ENCODE measurements at regions not wholly inside any gene's neighbourhood (a gene's known extent, or its start where the extent isn't known, plus 50 kb on each side); places are given as distances from the start of the nearest gene placed in this dataset.

DNA sequence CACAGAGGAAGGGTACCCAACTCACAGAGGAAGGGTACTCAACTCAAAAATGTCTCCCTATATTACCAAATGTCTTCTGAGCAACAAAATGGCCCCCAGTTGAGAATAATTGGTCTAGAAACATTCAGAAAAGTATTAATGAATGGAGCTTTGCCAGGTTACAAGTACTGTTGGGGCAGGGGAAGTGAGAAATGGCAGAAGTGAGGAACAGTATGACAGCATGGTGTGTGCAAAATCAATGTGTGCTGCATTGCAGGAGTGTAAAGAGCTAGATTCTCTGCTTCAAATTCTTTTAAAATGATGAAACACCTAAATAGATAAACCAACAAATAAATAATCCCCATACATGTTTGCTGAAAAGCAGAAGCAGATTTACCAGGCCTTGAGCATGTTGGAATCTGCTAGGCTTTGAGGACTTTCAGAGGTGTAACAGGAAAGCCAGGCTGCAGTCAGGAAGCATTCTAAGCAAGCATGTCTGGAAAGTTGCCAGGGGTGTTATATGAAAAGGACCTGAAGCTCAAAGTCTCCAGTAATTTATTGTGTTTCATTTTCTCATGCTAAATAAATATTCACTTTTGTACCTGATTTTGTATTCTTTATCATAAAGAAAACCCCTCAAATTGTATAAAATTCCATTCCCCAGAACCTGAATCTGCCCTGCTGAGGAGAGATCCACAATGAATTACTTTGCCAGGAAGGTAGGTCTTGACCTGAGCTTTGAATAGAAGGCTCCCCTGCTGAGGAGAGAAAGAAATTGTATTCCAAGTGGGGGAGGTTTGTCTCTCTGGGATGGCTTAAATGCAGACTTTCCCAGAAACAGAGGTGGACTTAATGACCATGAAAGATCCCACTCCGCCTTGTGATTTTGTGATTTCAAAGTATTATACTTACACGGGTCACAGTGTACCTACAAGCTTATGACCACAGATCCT, 265.0 kb upstream of the MARCKS start:
- DNase-seq = peak; percentile 60

DNA sequence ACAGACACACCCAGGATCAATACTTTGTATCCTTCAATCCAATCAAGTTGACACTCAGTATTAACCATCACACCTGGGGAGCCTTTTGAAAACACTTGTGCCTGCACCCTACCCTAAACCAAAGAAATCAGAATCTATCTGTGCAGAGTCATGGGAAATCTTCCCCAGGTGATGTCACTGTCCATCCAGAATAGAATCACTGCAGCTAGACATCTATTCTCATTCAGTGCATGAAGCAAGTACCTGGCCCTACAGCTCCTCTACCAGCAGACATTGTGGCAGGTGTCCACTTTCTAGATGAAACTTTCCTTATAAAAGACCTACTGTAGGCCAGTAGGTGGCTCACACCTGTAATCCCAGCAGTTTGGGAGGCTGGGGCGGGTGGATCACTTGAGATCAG, 262.4 kb upstream of the MARCKS start:
- DNase-seq = no peak

DNA sequence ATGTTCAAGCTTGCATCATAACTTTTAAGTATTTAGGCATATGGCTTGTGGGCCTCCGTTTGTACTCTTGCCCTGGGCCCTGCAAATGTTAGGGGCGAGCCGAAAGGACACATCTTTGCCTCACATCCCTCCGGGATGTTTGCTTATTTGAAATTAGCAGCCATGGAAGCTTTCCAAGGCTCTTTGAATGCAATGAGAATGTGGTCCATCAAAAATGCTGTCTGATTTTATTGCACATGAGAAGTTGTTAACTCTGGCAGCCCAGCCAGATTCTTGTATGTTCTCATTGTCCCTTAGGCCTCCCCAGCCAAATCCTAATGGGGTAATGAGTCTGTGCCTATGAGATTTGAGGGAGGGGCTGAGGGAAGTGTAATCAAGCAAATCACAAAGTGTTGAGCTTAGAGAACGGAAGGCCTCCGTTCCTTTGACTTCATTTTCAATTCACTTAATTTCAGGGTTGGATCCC, 261.2 kb upstream of the MARCKS start:
- DNase-seq = peak; percentile 98

DNA sequence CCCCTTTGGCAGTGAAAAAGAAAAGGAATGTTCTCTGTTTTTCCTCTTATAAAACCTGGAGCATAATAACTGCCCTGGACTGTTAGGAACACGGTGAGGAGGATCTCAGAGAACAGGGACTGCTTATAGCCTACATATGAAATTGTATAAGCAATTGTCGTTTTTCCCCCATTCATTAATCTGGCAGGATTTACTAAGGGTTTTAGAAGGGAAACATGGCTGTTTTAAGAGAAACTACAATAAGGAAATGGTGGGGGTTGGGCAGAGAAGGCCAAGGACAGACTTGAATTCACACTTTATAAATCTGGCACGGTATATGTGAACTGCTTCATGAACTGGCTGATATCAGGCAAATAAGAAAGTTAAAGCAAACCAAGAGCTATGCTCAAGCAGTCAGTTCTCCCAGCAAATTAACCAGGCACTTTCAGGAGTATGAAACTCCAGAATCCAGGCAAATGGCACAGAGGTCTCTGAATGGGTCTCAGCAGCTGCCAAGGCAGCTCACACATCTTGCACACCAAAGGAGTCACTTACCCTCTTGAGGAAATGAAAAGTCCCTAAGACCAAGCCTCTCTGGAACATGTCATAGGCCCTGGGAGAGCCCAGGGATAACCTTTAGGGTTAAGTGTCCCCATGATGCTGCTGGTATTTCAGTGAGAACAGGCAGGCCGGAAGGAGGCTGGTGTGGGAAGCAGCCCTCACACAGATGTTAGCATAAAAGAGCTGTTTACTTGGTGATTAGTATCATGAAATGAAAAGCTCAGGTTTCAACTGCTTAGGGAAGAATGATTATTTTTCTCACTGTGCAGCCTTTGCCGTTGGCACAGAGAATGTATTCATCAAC, 260.5 kb upstream of the MARCKS start:
- DNase-seq = peak; percentile 52

DNA sequence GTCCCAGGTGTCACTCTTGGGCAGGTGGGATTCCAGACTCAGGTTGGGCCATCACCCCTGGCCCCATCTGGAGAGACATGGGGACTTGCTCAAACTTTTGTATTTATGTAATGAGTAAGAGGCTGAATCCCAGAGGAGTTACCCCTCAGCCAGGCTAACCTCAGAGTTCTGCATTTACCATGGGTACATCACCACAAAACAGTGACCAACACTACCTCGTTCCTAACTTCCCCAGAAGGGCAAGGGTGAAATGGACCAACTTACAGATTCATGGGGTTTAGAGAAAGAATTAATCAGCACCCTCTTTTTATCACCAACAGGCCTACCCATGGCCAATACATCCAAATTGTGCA, 259.9 kb upstream of the MARCKS start:
- DNase-seq = peak; percentile 39

DNA sequence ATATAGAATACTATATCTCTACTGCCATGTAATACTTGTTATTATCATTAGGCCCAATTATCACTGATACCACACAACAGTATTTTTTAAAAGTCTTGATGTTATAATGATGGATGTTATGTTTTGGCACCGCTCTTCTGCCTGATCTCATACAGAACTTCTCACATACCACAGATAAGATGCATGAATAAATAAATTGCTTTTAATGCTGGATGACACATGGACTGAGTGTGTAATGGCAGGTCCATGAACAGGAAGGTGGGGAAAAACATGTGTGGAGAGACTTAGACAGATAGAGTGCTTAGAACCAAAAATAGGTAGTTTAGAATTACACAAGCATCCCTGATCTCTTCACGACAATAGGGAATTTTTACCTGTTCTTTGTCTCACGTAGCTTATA, 258.4 kb upstream of the MARCKS start:
- no peak for DNase-seq

DNA sequence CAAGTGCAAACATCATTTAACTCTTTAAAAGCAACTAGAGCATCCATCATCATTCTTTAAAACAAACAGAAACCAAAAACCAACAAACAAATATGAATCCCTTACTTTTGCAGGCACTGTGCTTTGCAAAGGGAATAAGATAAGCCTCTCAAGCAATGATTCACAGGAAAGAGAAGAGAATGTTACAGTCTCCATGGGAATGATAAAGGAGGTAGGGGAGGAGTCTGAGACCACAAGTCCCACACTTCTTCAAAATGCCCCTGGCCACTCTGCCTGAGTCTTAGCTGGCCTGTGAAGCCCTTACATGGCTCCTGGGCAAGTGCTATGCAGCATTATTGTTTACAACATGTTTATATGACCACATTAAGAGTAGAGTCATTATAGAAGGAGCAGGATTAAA, 257.7 kb upstream of the MARCKS start:
- DNase-seq = peak; percentile 28

DNA sequence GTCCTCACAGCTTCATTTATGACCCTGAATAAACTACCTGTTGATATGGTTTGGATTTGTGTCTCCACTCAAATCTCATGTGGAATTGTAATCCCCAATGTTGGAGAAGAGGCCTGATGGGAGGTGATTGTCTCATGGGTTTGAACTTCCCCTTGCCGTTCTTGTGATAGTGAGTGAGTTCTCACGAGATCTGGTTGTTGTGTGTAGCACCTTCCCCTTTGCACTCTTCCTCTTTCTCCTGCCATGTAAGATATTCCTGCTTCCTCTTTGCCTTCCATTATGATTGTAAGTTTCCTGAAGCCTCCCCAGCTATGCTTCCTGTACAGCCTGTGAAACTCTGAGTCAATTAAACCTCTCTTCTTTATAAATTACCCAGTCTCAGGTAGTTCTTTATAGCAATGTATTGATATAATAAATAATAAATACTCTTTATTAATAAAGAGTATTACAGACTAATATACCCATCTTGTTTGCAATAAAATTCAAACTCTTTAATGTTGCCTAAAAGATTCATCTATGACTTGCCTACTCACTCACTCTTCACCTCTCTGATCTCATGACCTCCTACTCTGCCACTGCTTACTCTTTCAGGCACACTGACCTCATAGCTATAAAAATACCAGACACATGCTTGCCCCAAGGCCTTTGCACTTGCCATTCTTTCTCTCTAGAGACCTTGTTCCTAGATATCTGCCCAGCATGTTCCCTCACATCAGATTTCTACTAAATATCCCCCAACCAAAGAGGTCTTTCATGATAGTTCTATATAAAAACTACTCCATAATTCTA, 256.4 kb upstream of the MARCKS start:
- DNase-seq = no peak

DNA sequence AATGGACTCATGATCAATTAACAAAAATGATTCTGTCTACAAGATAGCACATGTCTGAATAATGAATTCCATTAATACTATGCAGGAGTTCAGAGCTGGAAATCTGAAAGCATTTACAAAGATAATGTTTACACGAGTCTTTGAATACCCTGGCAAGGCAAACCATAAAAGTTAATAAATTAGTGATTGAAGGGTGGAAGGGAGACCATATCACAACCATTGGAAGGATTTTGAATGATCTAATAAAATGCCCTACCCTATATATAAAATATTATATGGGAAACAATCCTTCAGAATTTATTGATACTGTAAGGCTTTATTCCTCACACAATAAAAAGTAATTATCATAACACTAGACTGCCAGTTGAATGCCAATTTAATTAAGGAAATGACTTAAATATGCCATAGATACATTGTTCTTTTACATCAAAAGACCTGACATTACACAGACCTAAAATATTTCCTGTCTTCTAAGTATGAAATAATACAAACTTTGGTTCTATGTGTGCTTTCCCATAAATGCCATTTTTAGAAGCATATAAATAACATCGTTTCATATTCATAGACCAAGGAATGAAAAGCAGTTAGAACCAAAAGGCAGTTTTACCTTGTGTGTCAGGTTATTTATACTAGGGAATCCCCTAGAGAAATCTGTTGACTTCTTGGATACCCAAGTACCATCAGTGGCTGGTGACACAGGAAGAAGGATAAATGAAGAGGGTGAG, 249.2 kb upstream of the MARCKS start:
- DNase-seq = no peak

DNA sequence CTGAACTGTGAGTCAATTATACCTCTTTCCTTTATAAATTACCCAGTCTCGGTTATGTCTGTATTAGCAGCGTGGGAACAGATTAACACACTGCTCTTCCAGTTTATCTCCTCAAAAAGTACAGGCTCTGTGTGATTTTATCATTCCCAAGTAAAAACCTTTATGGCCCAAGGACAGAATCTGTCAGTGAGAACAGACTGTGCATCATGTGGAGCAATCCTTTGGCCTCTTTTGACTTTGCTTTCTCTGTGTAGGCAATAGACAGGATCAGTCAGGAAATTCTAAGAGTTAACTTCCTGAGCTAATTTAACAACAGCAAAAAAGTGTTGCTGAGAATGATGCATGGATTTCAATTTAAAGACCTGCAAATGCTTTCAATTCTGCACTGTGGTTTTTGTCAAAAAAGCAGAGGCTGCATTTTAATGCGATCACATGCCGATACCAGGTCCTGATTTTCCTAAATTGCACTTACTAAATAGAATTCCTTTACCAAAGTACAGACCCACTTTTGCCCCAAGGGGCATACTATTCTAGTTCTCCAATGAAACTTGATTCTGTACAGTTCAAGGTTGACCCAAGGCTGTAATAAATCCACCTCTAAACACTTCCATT, 246.7 kb upstream of the MARCKS start:
- DNase-seq = no peak

DNA sequence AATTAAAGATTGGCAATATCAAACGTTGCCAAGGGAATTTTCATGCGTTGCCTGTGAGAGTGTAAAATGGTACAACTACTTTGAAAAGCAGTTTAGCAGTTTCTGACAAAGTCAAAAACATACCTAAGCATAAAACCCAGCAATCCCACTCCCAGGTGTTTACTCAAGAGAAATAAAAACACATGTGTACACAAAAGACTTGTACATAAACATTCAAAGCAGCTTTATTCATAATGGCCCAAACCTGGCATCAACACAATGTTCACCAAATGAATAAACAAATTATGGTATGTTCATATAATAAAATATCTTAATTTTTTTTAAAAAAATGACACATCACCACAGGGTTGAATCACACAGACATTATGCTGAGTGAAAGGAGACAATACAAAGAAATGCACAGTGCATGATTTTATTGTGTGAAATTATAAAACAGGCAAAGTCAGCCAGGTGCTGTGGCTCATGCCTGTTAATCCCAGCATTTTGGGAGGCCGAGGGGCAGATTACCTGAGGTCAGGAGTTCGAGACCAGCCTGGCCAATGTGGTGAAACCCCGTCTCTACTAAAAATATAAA, 240.4 kb upstream of the MARCKS start:
- no peak for DNase-seq

DNA sequence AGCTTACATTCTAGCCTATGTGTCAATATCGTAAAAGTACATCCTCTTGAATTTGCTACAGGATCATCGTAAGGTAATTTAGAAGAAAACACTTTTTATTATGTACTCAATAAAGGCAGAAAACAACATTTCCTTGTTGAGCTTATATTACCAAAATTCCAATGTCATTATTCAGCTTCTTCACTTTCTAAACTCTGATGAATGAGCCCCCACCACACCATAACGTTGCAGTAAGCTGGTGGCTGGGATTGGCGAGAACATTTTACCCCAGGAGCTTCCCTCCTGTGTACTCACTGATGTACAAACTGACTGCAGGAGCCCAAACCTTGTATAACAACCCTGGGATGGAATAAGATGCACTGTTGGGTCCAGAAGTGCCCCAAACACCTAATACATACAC, 238.1 kb upstream of the MARCKS start:
- DNase-seq = no peak

DNA sequence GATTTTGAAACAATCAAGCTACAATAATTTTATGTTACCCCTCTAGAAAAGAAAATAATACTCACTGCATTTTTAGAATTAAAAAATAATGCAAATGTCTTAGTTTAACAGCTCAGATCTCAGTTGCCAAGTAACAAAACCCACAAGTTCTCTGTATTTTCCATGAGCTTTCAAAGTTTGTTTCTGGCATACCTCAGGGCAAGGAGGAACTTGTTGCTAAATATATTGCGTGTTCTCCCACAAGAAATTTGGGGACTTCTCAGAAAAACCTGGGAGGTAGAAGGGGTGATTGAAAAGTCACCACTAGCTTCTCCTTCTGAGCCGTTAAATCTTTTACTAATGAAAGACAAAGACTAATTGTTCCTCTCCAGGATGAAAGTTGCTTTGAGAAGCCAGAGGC, 236.8 kb upstream of the MARCKS start:
- no peak for DNase-seq

DNA sequence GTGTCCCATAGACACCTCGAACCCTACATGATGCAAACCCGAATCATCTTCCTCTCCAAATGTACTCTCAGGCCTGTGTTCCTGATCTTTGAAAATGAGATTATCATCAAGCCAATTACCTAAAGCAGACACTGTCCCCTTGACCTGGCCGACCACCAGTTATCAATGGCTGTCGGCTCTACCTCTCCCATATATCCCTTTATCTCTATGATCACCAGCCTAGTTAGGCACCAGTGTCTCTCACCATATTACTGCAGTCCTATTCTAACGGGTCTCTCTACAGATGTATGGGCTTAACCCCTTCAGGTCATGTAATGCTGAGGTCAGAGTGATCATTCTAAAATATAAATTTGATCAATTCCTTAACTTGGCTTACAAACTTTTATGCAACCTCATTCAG, 234.9 kb upstream of the MARCKS start:
- no peak for DNase-seq

DNA sequence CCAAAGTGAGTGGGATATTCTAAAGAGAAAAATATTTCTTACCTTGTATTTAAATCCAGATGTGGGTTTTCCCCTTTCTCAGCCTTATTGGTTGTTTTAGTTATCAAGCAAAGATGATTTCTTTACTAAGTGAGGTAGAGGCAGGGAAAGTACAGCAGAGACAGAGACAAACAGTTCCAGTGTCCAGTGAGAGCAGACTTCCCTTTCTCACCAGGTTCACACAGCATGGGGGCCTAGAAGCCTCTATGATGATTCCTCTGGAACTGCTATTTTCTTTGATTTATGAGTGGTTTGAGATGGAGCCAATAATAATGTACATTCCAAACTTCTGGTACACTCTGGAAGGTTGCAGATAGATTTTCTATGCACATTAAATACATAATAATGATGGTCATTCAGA, 234.0 kb upstream of the MARCKS start:
- DNase-seq = peak; percentile 93

DNA sequence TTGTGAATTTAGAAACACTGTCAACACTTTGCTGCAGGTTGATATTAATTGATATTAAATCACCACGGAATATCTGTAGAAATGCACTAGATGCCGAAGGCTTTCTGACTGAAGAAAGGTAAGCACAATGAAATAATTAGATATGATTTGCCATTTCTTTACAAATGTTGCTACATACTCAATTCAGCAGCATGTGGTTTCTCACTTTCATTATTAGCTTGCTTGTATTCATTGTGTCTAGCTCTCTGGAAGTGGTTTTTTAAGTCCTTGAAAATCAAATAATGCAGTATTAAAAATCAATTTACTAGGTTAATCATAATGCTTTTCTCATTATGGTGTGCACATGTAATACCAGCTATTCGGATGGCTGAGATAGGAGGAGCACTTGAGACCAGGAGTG, 231.3 kb upstream of the MARCKS start:
- DNase-seq = no peak

DNA sequence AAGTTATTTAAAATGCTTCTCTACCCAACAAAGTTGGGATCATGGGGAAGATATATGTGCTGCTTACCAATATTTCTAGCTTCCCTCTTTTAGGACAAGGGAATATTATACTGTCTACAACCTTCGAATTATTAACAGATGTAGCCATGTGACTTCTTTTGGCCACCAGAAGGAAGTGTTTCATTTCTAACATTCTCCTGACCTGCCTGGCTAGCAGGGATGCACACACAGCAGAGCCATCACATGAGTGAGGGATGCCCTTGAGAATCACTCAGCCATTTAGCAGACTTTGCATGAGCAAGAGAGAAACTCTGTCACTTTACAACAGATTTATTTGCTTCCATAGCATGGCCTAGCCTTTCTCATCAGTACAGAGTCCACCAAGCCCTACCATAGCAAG, 230.7 kb upstream of the MARCKS start:
- DNase-seq = no peak

DNA sequence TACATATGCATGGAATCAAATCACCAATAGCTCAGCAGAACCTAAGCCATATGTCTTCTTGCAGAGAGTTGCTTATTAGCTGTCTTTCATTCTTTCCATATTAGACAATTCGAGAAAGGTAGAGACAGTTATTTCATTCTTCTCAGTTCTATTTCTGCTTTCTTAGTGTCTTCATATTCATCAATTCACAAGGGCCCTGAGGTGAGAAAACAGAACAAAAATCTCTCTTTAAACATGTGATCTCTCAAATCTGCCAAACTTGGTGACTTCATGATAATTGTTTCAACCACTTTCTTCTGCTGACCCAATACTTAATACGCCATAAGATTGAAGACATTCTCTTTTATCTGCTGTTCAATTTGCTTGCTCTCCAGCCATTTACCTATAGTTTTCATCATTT, 229.7 kb upstream of the MARCKS start:
- no peak for DNase-seq

DNA sequence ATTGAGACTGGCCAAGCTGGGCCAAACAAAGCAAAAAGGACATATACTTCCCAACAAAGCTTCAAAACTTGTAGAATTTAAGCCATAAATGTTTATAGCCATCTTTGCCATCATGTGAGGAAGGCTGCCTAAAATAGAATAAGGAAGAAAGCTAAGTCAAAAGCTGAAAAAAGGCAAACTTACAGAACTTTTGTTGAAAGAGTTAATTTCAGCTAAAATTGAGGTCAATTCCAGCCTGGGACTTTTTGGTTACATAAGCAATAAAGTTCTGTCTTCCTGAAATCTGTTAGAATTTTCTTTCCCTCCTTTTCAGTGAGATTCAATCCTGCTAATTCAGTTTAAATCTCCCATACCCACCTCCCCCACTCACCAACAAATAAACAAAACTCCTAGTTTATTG, 227.9 kb upstream of the MARCKS start:
- no peak for DNase-seq

DNA sequence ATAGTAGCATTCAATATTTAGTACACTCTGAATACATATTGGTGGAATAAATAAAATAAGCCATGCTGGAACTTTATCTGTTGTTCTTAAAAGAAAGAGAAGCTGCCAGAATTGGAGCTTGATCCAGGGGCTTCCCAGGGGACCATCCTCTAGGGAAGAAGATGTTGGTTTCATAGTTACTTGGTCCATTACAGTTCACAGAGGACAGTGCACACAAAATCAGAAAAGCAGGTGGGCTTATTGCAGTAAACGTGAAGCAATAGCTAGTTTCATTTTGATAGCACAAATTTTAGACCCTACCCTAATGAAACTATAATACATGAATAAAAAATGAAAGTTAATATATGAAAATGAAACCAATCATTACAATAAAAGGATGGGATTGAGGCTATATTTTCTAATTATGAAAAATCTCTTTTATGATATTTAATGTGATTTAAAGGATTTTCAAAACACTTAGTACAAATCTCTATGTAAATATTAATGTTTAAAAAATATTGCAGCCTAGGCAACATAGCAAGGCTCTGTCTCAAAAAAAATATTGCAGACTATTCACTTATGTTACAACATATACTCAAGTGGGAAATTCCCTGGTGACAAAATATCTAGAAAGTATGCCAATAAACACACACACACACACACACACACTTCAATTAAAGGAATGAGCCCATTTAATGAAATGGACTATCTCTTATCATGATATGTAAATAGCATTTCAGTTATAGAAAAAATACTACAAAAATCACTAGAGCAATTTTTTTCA, 227.0 kb upstream of the MARCKS start:
- peak; percentile 79 for DNase-seq

All from fibroblast of skin of abdomen (primary cell).